ENCODE measurements at regions not wholly inside any gene's neighbourhood (a gene's known extent, or its start where the extent isn't known, plus 50 kb on each side); places are given as distances from the start of the nearest gene placed in this dataset.

DNA sequence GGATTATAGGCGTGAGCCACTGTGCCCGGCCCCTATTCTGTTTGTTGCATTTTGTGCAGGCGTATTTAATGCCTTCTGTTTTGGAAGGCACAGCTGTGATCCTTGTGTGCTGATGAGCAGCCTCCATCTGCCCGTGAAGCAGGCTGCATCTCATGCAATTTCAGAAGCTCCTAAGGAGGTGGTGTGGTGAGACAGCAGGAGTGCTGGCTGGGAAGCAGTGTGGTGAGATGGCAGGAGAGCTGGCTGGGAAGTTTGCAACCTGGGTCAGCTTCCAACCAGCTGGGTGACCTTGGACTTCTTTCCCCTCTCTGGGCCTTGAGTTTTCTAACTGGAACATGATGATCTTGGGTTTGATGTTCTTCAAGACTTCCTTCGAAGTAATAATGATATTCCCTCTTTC is 525.1 kb downstream of the TBC1D22A start:
- Histone ChIP-seq H3K36me3 (ENCODE audit: low read depth) (no peaks in the 10 kb centered on the region), H3K27ac (no peak overlapping the region), H3K9me3 (ENCODE audit: low read depth) (no peaks in the 10 kb centered on the region), H3K9ac (no peak overlapping the region), H2AFZ (no peak overlapping the region), H3K4me2 (ENCODE audit: unreplicated experiment) (no peak overlapping the region), H3K4me3 (no peak overlapping the region), H3K4me1 (ENCODE audit: insufficient read depth) (no peaks in the 10 kb centered on the region), H3K9me2 (ENCODE audit: insufficient read depth) (no peaks in the 10 kb centered on the region), H3K27me3 (replicated peaks; ENCODE audit: insufficient read depth) (no peaks in the 10 kb centered on the region), H4K20me1 (ENCODE audit: insufficient read depth) (no peaks in the 10 kb centered on the region), H3K79me2 (ENCODE audit: insufficient read depth) (no peaks in the 10 kb centered on the region), H3F3A (ENCODE audit: insufficient read depth) (no peaks in the 10 kb centered on the region)
- WGBS, 2 experiments (ENCODE audit: low coverage in 1 of 2, low lambda C conversion rate in 2 of 2, missing lambda C conversion rate in 2 of 2): 4% methylated on average over 5 of the region's 5 CpGs
- in situ Hi-C loops (cut with MboI): no loop called here
- no peak for DNase-seq
- TF ChIP-seq EZH2phosphoT487 (IDR thresholded peaks at IDR 0.05; ENCODE audit: insufficient read depth, low read depth) (no peak), EZH2 (IDR thresholded peaks at IDR 0.05; ENCODE audit: insufficient read depth, poor library complexity, severe bottlenecking) (no peak)

DNA sequence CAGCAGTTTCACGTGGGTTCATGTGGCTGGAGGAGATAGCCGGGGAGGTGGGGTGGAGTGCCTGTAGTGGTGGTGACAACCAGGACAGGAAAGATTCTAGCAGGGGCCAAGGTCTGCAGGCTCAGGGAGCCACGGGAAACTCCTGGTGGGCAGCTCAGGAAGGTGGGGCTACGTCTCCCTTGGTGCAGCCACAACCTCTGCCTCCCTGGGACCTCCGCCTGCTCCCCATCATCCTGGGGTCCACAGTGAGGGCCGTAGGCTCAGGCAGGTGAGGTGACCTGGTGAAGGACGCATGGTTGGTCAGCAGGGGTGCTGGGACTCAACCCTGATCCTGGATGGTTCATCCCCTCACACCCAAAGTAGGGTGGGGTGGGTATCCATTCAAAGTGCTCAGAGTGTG is 524.1 kb downstream of the TBC1D22A start:
- no peaks in the 10 kb centered on the region for H3F3A ChIP-seq (ENCODE audit: insufficient read depth)
- H3K27ac ChIP-seq: no peak overlapping the region
- no peak overlapping the region for H2AFZ ChIP-seq
- H3K4me2 ChIP-seq (ENCODE audit: unreplicated experiment): no peak overlapping the region
- H3K27me3 ChIP-seq (replicated peaks; ENCODE audit: insufficient read depth): no peaks in the 10 kb centered on the region
- no peaks in the 10 kb centered on the region for H3K4me1 ChIP-seq (ENCODE audit: insufficient read depth)
- H4K20me1 ChIP-seq (ENCODE audit: insufficient read depth): no peaks in the 10 kb centered on the region
- in situ Hi-C loops (cut with MboI): no loop called here
- H3K9ac ChIP-seq: no peak overlapping the region
- no peak for TF ChIP-seq EZH2phosphoT487 (IDR thresholded peaks at IDR 0.05; ENCODE audit: insufficient read depth, low read depth)
- TF ChIP-seq EZH2 (IDR thresholded peaks at IDR 0.05; ENCODE audit: insufficient read depth, poor library complexity, severe bottlenecking): no peak
- no peaks in the 10 kb centered on the region for H3K9me3 ChIP-seq (ENCODE audit: low read depth)
- WGBS, 2 experiments (ENCODE audit: low coverage in 1 of 2, low lambda C conversion rate in 2 of 2, missing lambda C conversion rate in 2 of 2): 29 to 32% methylated on average over 7 of the region's 7 CpGs
- no peaks in the 10 kb centered on the region for H3K9me2 ChIP-seq (ENCODE audit: insufficient read depth)
- no peak overlapping the region for H3K4me3 ChIP-seq
- H3K79me2 ChIP-seq (ENCODE audit: insufficient read depth): no peaks in the 10 kb centered on the region
- H3K36me3 ChIP-seq (ENCODE audit: low read depth): no peaks in the 10 kb centered on the region
- no peak for DNase-seq

DNA sequence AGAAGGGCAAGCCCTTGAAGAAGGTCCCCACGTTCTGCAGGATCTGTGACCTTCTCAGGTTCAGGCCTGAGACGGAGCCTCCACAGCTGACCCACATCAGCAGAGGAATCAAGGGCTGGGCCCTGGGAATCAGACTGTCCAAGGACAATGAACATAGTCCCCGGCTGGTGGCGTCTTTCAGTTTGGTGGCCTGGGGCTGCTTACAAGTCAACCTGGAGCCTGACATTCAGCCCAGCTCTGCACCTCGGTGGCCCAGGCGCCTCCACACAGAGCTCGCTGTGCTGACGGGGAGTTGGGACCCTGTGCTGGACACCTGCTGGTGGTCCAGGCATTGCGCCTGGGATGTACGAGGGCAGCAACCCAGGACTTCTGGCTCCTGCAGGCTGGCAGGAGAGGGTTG is 523.5 kb downstream of the TBC1D22A start:
- H4K20me1 ChIP-seq (ENCODE audit: insufficient read depth): no peaks in the 10 kb centered on the region
- no peak for DNase-seq
- no peaks in the 10 kb centered on the region for H3K79me2 ChIP-seq (ENCODE audit: insufficient read depth)
- in situ Hi-C loops (cut with MboI): no loop called here
- whole genome bisulfite sequencing, 2 experiments (ENCODE audit: low coverage in 1 of 2, low lambda C conversion rate in 2 of 2, missing lambda C conversion rate in 2 of 2): 64 to 70% methylated on average over 9 to 10 of the region's 10 CpGs
- no peak overlapping the region for H3K4me2 ChIP-seq (ENCODE audit: unreplicated experiment)
- H3F3A ChIP-seq (ENCODE audit: insufficient read depth): no peaks in the 10 kb centered on the region
- H3K9me2 ChIP-seq (ENCODE audit: insufficient read depth): no peaks in the 10 kb centered on the region
- no peaks in the 10 kb centered on the region for H3K27me3 ChIP-seq (replicated peaks; ENCODE audit: insufficient read depth)
- no peak overlapping the region for H3K27ac ChIP-seq
- no peak overlapping the region for H3K9ac ChIP-seq
- no peaks in the 10 kb centered on the region for H3K9me3 ChIP-seq (ENCODE audit: low read depth)
- TF ChIP-seq EZH2 (IDR thresholded peaks at IDR 0.05; ENCODE audit: insufficient read depth, poor library complexity, severe bottlenecking) (no peak), EZH2phosphoT487 (IDR thresholded peaks at IDR 0.05; ENCODE audit: insufficient read depth, low read depth) (no peak)
- no peak overlapping the region for H2AFZ ChIP-seq
- H3K4me3 ChIP-seq: no peak overlapping the region
- no peaks in the 10 kb centered on the region for H3K4me1 ChIP-seq (ENCODE audit: insufficient read depth)
- no peaks in the 10 kb centered on the region for H3K36me3 ChIP-seq (ENCODE audit: low read depth)

DNA sequence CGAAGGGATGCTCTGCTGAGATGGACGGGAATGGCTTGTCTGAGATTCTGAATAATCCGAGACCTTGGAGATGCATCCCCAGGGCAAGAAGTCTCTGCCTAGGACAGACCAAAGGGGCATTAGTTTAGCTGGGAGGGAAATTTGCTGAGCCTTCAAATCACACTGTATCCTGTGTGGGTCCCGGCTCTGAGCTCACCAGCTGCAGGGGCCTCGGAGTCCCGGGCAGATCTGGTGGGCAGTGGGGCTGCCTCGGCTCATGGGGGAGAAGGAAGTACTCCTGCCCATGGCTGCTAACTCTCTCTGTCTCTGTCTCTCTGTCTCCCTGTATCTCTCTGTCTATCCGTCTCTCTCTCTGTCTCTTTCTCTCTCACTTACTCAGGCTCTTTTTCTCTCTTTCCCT is 522.4 kb downstream of the TBC1D22A start:
- in situ Hi-C loops (cut with MboI): no loop called here
- Histone ChIP-seq H3K36me3 (ENCODE audit: low read depth) (no peaks in the 10 kb centered on the region), H3K27me3 (replicated peaks; ENCODE audit: insufficient read depth) (no peaks in the 10 kb centered on the region; the same call in 1 of the 2 replicates), H3K79me2 (ENCODE audit: insufficient read depth) (no peaks in the 10 kb centered on the region), H4K20me1 (ENCODE audit: insufficient read depth) (no peaks in the 10 kb centered on the region), H3K27ac (no peak overlapping the region), H2AFZ (no peak overlapping the region), H3K9me3 (ENCODE audit: low read depth) (no peaks in the 10 kb centered on the region), H3K9ac (no peak overlapping the region), H3F3A (ENCODE audit: insufficient read depth) (no peaks in the 10 kb centered on the region), H3K9me2 (ENCODE audit: insufficient read depth) (no peaks in the 10 kb centered on the region), H3K4me1 (ENCODE audit: insufficient read depth) (no peaks in the 10 kb centered on the region), H3K4me2 (ENCODE audit: unreplicated experiment) (no peak overlapping the region), H3K4me3 (no peak overlapping the region)
- no peak for DNase-seq
- TF ChIP-seq EZH2phosphoT487 (IDR thresholded peaks at IDR 0.05; ENCODE audit: insufficient read depth, low read depth): no peak
- no peak for TF ChIP-seq EZH2 (IDR thresholded peaks at IDR 0.05; ENCODE audit: insufficient read depth, poor library complexity, severe bottlenecking)
- 50 to 61% methylated on average over 8 of the region's 8 CpGs for WGBS, 2 experiments (ENCODE audit: low coverage in 1 of 2, low lambda C conversion rate in 2 of 2, missing lambda C conversion rate in 2 of 2)

DNA sequence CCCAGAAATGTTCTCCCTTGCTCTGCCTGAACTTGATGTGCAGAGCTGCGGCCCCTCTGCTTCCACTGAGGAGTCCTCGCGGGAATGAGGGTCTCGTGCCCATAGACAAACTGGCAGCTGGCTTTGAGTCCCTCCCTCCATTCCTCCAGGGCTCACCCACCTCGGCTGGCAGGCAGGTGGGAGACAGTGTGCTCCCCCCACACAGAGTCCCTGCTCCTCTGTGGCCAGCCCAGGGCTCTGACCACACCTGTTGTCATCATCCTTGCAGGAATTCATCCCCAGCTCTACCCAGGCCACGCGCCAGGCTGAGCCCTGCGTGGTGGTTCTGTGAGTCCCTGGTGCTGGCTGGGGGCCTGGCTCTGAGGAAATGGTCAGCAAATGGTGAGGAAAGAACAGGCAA is 521.9 kb downstream of the TBC1D22A start:
- Histone ChIP-seq H2AFZ (no peak overlapping the region), H3K4me2 (ENCODE audit: unreplicated experiment) (no peak overlapping the region), H3K36me3 (ENCODE audit: low read depth) (no peaks in the 10 kb centered on the region), H3K9me3 (ENCODE audit: low read depth) (no peaks in the 10 kb centered on the region), H3K9me2 (ENCODE audit: insufficient read depth) (no peaks in the 10 kb centered on the region), H3K4me3 (no peak overlapping the region), H3K9ac (no peak overlapping the region), H3K4me1 (ENCODE audit: insufficient read depth) (no peaks in the 10 kb centered on the region), H3K79me2 (ENCODE audit: insufficient read depth) (no peaks in the 10 kb centered on the region), H3F3A (ENCODE audit: insufficient read depth) (no peaks in the 10 kb centered on the region), H3K27ac (no peak overlapping the region), H4K20me1 (ENCODE audit: insufficient read depth) (no peaks in the 10 kb centered on the region), H3K27me3 (replicated peaks; ENCODE audit: insufficient read depth) (no peaks in the 10 kb centered on the region; the same call in 1 of the 2 replicates)
- in situ Hi-C loops (cut with MboI): no loop called here
- DNase-seq: no peak
- no peak for TF ChIP-seq EZH2phosphoT487 (IDR thresholded peaks at IDR 0.05; ENCODE audit: insufficient read depth, low read depth)
- 56 to 65% methylated on average over 8 of the region's 8 CpGs for WGBS, 2 experiments (ENCODE audit: low coverage in 1 of 2, low lambda C conversion rate in 2 of 2, missing lambda C conversion rate in 2 of 2)
